Activated CD4-positive, alpha-beta T cell treated with anti-CD3 and anti-CD28 coated beads, Interleukin-2, amount 50 U/mL, for 1 hour (primary cell): ENCODE measurements at regions not wholly inside any gene's neighbourhood (a gene's known extent, or its start where the extent isn't known, plus 50 kb on each side); places are given as distances from the start of the nearest gene placed in this dataset.

Source experiments
- DNase-seq: peaks from one replicate; pipeline ENCODE4 v3.0.0-alpha.2; 2020

DNA sequence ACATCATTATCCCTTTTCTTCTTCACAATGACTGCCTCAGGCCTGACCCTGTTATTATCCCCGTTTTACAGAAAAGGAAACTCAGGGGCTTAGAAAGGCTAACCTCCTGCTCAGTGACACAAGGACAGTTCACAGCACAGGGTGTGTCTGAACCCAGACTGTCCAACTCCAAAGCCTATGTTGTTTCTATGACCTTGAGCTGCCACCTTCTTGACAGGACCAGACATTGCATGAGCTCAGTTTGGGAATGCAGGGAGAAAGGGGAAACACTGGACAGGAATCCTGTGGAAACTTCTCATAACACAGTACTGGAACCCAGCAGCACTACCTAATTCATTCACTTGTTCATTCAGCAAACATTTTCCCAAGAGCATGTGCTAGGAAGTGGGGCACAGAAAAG, 472.8 kb downstream of the CDK5RAP2 start:
- no peak for DNase-seq

DNA sequence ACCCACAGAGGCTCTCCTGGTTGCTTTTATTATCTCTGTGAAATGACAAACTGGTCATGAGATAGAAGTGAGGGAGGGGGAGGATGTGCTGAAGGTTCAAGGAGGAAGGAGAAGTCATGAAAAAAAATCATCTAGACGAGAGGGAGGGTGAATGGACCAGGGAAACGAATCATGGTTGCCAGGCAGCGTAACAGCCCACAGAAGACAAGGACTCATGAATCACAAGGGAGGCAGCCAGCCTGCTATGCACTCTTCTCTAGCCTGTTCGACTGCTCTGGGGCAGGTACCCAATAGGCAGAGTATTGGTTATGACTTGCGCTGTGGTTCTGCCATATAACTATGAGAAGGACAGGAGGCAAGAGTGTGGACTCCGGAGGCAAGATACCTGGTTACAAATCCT, 475.2 kb downstream of the CDK5RAP2 start:
- DNase-seq = no peak

- no peak for DNase-seq
These were observed 479.4 kb downstream of the CDK5RAP2 start for GRCh38 chr9:120100595-120100994.

- DNase-seq = no peak
These were observed 480.9 kb downstream of the CDK5RAP2 start for GRCh38 chr9:120099065-120099464.

- DNase-seq = no peak
These were observed 481.4 kb downstream of the CDK5RAP2 start for GRCh38 chr9:120098584-120098983.

DNA sequence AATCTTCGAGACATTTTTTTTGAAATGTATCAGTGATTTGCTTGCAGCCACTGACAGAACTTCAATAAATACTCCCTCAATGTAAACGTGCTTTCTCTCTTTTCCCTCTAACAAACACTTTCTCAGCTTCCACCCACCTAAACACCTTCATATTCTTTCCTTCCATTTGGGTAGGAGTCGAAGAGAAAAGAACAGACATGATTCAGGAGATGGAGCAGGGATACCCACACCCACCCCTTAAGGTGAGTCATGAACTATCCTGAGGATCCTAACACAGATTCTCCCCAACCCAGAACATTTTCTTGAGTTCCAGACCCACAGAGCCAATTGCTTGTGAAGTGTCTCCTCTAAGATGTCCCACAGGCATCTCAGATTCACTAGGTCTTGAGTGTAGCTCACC, 488.8 kb downstream of the CDK5RAP2 start:
- no peak for DNase-seq

DNA sequence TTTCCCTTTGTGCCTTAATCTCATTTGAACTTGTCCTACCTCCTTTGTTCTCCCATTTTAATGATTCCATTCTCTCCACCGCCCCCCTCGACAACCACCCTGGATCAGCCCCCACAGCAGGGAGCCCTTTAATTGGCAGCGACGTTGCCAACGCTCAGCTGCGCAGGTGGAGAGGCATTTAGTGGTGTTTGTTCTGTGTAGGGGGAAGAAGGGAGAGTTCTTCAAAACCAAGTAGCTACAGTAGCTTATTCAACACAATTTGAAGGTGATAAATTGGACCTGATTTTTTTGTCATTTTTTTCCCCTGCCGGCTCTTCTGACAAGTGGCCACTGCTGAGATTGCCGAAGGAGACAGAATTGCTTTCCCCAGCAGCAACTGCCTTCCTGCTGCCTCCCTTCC, 499.1 kb downstream of the CDK5RAP2 start:
- DNase-seq = no peak

DNA sequence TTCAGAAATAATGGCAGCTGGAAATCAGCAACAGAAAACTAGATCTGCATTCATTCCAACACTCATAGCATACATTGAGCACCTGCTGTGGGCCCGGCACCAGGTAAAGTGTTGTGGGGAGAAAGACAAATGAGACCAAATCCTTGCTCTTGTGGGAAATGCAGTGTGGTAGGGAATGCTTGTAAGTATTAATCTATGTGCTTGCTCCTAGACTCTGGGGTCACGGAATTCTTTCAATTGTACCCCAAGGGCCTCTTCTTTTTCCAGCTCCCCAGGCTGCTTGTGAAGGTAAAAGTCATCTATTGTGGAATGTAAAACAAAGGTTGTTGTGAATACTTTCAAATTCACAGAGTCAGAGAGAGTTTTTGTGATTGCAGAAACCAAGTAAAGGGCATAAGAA, 501.9 kb downstream of the CDK5RAP2 start:
- DNase-seq = no peak

DNA sequence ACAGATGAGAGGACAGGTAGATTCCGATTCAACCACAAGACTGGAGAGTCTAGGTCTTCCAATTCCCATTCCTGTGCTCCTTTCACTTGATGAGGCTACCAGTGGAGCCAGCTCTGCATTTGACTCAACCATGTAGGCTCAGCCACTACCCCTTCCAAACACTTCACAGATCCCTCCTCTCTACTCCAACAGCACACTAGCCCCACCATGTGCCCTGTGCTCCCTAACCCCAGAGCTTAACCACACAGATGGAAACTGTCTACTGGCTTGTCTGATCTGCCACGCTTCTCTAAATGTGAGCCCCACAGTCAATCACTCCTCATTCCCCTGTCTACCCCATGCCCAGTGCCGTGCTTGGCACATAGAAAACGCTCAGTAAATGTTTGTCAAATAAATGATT, 508.2 kb downstream of the CDK5RAP2 start:
- DNase-seq = no peak

DNA sequence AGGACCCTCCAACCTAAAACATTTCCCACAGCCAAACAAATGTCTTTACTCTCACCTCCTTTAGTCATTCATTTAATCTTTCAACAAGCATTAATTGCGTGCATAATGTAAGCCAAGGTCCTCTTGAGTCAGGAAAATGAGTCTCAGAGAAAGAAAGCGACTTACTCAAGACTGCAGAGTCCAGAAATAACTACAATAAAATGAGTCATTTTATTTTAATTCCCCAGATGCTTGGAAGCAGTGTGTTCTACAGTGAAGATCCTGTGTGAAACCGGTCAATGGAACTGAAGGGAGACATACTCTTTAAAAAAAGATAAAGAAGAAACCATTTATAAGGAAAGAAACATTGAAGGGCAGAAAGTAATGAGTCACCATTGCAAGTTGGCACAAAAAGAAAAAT, 513.7 kb downstream of the CDK5RAP2 start:
- DNase-seq = no peak

DNA sequence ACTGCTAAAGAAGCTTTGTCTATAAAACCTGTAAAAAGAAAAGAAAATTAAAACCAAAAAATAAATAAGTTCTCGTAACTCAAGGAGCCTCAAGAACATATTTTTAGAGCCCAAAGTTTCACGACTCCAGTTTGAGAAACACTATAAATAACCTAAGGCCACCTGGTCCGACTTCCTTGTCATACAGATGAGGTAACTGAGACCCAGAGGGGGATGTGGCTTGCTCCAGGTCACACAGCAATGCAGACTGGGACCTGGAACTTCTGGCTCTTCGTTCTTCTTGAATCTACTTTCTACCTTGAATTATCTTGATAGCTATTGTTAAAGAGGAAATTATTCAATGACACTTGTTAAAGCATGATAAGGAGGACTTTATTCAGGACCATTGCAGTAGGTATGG, 514.8 kb downstream of the CDK5RAP2 start:
- DNase-seq = no peak

DNA sequence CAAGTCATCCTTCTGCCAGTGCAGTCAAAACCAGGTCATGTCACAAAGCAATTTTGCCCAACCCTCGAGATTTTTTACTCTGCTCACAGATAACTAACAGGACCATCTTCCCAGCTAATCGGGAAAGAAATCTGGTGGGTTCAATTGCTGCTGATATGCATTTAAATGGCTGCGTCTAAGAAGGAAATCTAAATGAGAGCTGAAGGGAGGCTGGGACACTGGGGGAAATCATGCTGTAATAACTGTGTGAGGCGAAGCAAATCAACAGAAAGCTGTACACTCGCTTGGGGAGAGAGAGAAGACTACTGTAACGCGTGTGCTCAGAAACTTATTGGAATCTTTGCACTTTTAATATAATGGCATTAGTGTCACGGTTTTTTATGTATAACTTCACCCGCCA, 535.0 kb downstream of the CDK5RAP2 start:
- no peak for DNase-seq

- DNase-seq = no peak
These were observed 536.5 kb downstream of the CDK5RAP2 start for GRCh38 chr9:120043448-120043847.

- no peak for DNase-seq
These were observed 539.1 kb downstream of the CDK5RAP2 start for GRCh38 chr9:120040896-120041295.

- DNase-seq = no peak
These were observed 541.6 kb downstream of the CDK5RAP2 start for GRCh38 chr9:120038342-120038741.

DNA sequence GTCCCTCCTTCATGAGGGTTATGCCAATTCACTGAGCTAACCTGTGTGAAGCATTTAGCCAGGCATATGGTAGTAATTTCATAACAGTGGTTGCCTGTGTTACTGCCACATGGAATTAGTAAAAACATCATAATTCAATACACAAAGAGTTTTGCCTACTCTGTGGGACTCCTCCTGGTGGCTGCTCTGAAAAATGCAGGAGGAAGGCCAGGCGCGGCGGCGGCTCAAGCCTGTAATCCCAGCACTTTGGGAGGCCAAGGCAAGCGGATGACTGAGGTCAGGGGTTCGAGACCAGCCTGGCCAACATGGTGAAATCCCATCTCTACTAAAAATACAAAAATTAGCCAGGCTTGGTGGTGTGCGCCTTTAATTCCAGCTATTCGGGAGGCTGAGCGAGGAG, 547.3 kb downstream of the CDK5RAP2 start:
- no peak for DNase-seq

DNA sequence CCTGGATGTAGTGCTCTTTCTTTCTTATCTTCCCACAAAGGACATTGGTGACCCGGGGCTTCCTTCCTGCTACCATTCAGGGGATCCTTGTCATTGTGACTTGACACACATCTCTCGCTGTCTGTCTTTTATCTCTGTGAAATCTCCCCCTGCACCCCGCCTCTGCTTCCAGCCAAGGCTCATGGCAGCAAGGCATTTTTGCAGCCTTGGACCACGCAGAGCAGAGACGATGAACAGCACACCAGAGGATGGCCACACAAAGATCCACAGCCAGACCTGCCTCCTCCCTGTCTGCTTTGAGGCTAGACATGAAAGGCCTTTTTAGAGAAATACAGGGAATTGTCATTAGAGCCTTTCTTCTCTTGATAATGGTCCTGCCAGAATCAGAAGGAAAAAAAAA, 549.1 kb downstream of the CDK5RAP2 start:
- no peak for DNase-seq

GRCh38 chr9:120018550-120018949, 561.4 kb downstream of the CDK5RAP2 start:
- no peak for DNase-seq

DNA sequence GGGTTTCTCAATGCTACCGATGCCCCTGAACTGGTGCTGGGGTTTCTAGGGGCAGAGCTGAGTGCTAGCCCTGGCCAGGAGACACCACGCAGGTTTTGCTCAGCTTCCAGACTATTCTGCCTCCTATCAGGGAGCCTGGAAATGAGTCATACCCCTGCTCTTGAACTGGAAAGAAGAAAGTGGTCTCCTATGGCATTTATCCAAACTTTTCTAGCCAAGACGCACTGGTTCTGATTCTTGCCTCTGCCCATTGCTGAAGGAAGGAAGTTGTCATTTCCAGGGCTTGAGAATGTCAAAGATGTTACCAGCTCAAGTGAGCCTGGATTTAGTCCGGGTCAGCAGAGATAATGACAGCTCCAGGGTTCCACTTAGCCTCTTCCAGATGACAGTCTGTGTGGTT, 561.9 kb downstream of the CDK5RAP2 start:
- no peak for DNase-seq

GRCh38 chr9:120016231-120016630, 563.7 kb downstream of the CDK5RAP2 start:
- DNase-seq = no peak

- DNase-seq = no peak
These were observed 565.2 kb downstream of the CDK5RAP2 start for GRCh38 chr9:120014796-120015195.

GRCh38 chr9:120009856-120010255, 570.1 kb downstream of the CDK5RAP2 start:
- no peak for DNase-seq

DNA sequence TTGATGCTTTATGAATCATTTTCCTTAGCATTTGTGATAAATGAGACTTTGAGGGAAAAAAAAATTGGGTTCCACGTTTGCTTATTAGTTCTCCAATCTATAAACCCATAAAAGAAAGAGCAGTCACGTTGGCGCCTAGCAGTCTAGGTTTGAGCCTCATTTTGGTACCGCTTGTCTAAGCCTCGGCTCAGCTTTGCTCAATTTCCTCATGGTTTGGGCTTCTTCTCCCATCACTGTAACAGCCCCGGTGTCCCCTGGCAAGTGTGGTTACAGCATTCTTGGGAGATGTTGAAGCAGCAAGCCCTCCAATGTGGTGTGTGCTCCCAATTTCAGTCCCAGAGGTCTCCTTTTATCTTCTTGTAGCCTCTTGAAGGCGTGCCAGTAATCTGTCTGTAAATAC, 578.4 kb downstream of the CDK5RAP2 start:
- DNase-seq = no peak

DNA sequence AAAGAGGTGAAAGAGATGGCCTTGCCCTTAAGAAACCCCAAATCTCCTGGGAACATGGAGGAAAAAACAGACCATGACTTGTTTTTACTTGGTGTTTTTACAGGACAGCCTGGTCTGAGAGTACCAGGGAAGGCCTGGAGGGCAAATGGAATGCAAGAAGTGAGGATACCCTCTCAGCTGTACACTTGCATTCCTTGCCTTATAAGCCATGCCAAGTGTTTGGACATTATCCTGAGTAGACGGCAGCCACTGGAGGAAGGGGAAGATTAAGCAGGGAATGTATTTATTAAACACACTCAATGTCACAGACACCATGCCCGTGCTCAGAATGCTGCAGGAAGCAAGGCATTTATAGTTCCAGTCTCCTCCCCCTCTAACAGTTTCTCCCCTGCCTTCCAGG, 581.4 kb downstream of the CDK5RAP2 start:
- no peak for DNase-seq

DNA sequence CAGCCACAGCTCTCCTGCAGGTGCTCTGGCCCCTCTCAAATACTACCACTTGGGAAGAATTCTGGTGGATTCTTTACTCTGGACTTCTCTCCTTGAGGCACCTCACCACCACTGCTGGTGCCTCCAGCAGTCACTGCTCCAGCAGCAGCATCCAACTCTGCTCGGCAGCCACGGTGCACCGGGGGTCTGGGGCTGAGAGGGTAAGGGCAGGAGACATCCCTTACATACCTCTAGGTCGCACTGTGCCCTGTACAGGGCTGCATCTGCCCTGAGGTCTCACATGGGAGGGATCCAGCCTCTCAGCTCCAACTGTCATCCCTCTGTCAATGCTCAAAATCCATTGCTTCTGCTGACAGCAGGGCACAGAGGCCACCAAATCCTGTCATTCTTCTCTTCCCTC, 588.2 kb downstream of the CDK5RAP2 start:
- DNase-seq = no peak

GRCh38 chr9:119986713-119987112, 593.3 kb downstream of the CDK5RAP2 start:
- no peak for DNase-seq
